ENCODE measurements at regions not wholly inside any gene's neighbourhood (a gene's known extent, or its start where the extent isn't known, plus 50 kb on each side); places are given as distances from the start of the nearest gene placed in this dataset.
"Not testable (repeated sequence)": the region's sequence is repeated elsewhere in the genome, so short reads cannot be mapped to it uniquely, and the experiment has no call there.

- H3K18ac ChIP-seq (ENCODE audit: extremely low read depth, low read length); FAIRE-seq; H3K4me2 ChIP-seq (ENCODE audit: insufficient read depth in 1 of 2, low read depth in 2 of 2, low read length in 2 of 2); H2BK20ac ChIP-seq (ENCODE audit: low read length); H3K36me3 ChIP-seq (ENCODE audit: control insufficient read depth in 2 of 4, insufficient read depth in 4 of 4, low read length in 3 of 4); H3K9ac ChIP-seq (replicated peaks in 1 of 4; ENCODE audit: extremely low read depth in 1 of 4, low read depth in 3 of 4, low read length in 3 of 4); H2BK15ac ChIP-seq (ENCODE audit: low read length); H3K4me1 ChIP-seq (replicated peaks in 1 of 4; ENCODE audit: control insufficient read depth in 3 of 4, insufficient read depth in 4 of 4, low read length in 3 of 4); H3K23ac ChIP-seq (ENCODE audit: insufficient read length); H3K79me2 ChIP-seq (ENCODE audit: control insufficient read depth in 1 of 2, insufficient read depth in 2 of 2, low read length in 2 of 2); H3K27me3 ChIP-seq (replicated peaks in 1 of 4; ENCODE audit: control insufficient read depth in 3 of 4, extremely low read depth in 1 of 4, insufficient read depth in 3 of 4, low read length in 3 of 4); H4K20me1 ChIP-seq (replicated peaks in 1 of 2; ENCODE audit: control insufficient read depth in 1 of 2, insufficient read depth in 2 of 2, low read length in 2 of 2); H3K4me3 ChIP-seq (ENCODE audit: extremely low read depth in 1 of 4, insufficient read depth in 2 of 4, low read depth in 3 of 4, low read length in 4 of 4); H4K8ac ChIP-seq (ENCODE audit: extremely low read depth, insufficient read depth, low read length); H3K79me1 ChIP-seq (ENCODE audit: low read depth, low read length); H3K4ac ChIP-seq (replicated peaks; ENCODE audit: insufficient read length, low read depth, low read length); H2BK120ac ChIP-seq (replicated peaks; ENCODE audit: low read depth, low read length); H2BK5ac ChIP-seq (ENCODE audit: low read depth, low read length); H3K27ac ChIP-seq (ENCODE audit: low read depth, low read length); H4K91ac ChIP-seq (replicated peaks; ENCODE audit: insufficient read length, low read length); H3K9me3 ChIP-seq (ENCODE audit: insufficient read depth in 2 of 2, low read depth in 1 of 2, low read length in 1 of 2); H2AFZ ChIP-seq (ENCODE audit: low read length); H2AK5ac ChIP-seq (ENCODE audit: low read depth, low read length); H3K23me2 ChIP-seq (ENCODE audit: low read depth, low read length); H2BK12ac ChIP-seq (ENCODE audit: low read depth, low read length); POLR2A ChIA-PET (ENCODE audit: partially characterized antibody); H3K56ac ChIP-seq (replicated peaks; ENCODE audit: insufficient read length, low read depth, low read length); H3K14ac ChIP-seq (ENCODE audit: insufficient read length); H4K5ac ChIP-seq (ENCODE audit: insufficient read length, low read depth, low read length): not testable (repeated sequence)
- peak in 1 of 2 experiments; percentile 49 for DNase-seq (ENCODE audit: low read depth in 1 of 2, low spot score in 2 of 2)
- 86% methylated on average over 8 of the region's 10 CpGs; no CpG with 5 or more reads in 1 of the 2 experiments for whole genome bisulfite sequencing, 2 experiments (ENCODE audit: extremely low coverage in 1 of 2, insufficient coverage in 1 of 2, insufficient read length in 1 of 2, insufficient replicate concordance in 2 of 2, low coverage in 1 of 2, low lambda C conversion rate in 2 of 2, missing lambda C conversion rate in 1 of 2)
- CTCF ChIA-PET (ENCODE audit: partially characterized antibody), result interaction anchor here (1.2 to 1.3 kb wide), 2 partner anchors 17 to 47 kb away, joined by 3 read pairs; no protein-coding TSS in a partner anchor
Observed at GRCh38 chr5:152741126-152741525, 336.0 kb upstream of the NMUR2 start.

- H3K56ac ChIP-seq (replicated peaks; ENCODE audit: insufficient read length, low read depth, low read length); H3K79me1 ChIP-seq (ENCODE audit: low read depth, low read length); H3K23me2 ChIP-seq (ENCODE audit: low read depth, low read length); H3K9me3 ChIP-seq (ENCODE audit: insufficient read depth in 2 of 2, low read depth in 1 of 2, low read length in 1 of 2); H3K27ac ChIP-seq (ENCODE audit: low read depth, low read length); H3K14ac ChIP-seq (ENCODE audit: insufficient read length); H2AK5ac ChIP-seq (ENCODE audit: low read depth, low read length); H2BK5ac ChIP-seq (ENCODE audit: low read depth, low read length); H3K36me3 ChIP-seq (ENCODE audit: control insufficient read depth in 2 of 4, insufficient read depth in 4 of 4, low read length in 3 of 4); H2BK20ac ChIP-seq (ENCODE audit: low read length); H3K79me2 ChIP-seq (ENCODE audit: control insufficient read depth in 1 of 2, insufficient read depth in 2 of 2, low read length in 2 of 2); H2BK15ac ChIP-seq (ENCODE audit: low read length); H3K4ac ChIP-seq (replicated peaks; ENCODE audit: insufficient read length, low read depth, low read length); H2BK12ac ChIP-seq (ENCODE audit: low read depth, low read length); H2BK120ac ChIP-seq (replicated peaks; ENCODE audit: low read depth, low read length); H3K4me3 ChIP-seq (ENCODE audit: extremely low read depth in 1 of 4, insufficient read depth in 2 of 4, low read depth in 3 of 4, low read length in 4 of 4); H3K18ac ChIP-seq (ENCODE audit: extremely low read depth, low read length); H3K27me3 ChIP-seq (replicated peaks in 1 of 4; ENCODE audit: control insufficient read depth in 3 of 4, extremely low read depth in 1 of 4, insufficient read depth in 3 of 4, low read length in 3 of 4); H4K5ac ChIP-seq (ENCODE audit: insufficient read length, low read depth, low read length); DNase-seq (ENCODE audit: low read depth in 1 of 2, low spot score in 2 of 2); H3K4me1 ChIP-seq (replicated peaks in 1 of 4; ENCODE audit: control insufficient read depth in 3 of 4, insufficient read depth in 4 of 4, low read length in 3 of 4); H3K9ac ChIP-seq (replicated peaks in 1 of 4; ENCODE audit: extremely low read depth in 1 of 4, low read depth in 3 of 4, low read length in 3 of 4); H4K91ac ChIP-seq (replicated peaks; ENCODE audit: insufficient read length, low read length); H4K20me1 ChIP-seq (replicated peaks in 1 of 2; ENCODE audit: control insufficient read depth in 1 of 2, insufficient read depth in 2 of 2, low read length in 2 of 2); H3K23ac ChIP-seq (ENCODE audit: insufficient read length); FAIRE-seq; H3K4me2 ChIP-seq (ENCODE audit: insufficient read depth in 1 of 2, low read depth in 2 of 2, low read length in 2 of 2); H2AFZ ChIP-seq (ENCODE audit: low read length); POLR2A ChIA-PET (ENCODE audit: partially characterized antibody): not testable (repeated sequence)
- CTCF ChIA-PET (ENCODE audit: partially characterized antibody), result interaction anchor here (1.1 kb wide), 1 partner anchor 360 kb away, joined by 3 read pairs; no protein-coding TSS in a partner anchor
- 86% methylated on average over 5 of the region's 6 CpGs; no CpG with 5 or more reads in 1 of the 2 experiments for WGBS, 2 experiments (ENCODE audit: extremely low coverage in 1 of 2, insufficient coverage in 1 of 2, insufficient read length in 1 of 2, insufficient replicate concordance in 2 of 2, low coverage in 1 of 2, low lambda C conversion rate in 2 of 2, missing lambda C conversion rate in 1 of 2)
- H4K8ac ChIP-seq (ENCODE audit: extremely low read depth, insufficient read depth, low read length), result peak overlapping the region; percentile 85; the same call in 1 of the 2 replicates
Observed at GRCh38 chr5:152787709-152788217, 382.7 kb upstream of the NMUR2 start.
